Large intestine (tissue), 3 donors: ENCODE measurements at regions not wholly inside any gene's neighbourhood (a gene's known extent, or its start where the extent isn't known, plus 50 kb on each side); places are given as distances from the start of the nearest gene placed in this dataset.

Experiments
- DNase-seq, 2 donors: peaks; one replicate each; pipeline versions ENCODE4 v3.0.0 to v3.0.0-alpha.2; 2013
- H3K27ac ChIP-seq: one replicate; pipeline ENCODE4 v1.5.1; 2013; ENCODE audit warnings: low read length
- H3K27me3 ChIP-seq: 2 replicates; pipeline ENCODE4 v1.6.1; 2013; ENCODE audit warnings: low read length; ENCODE audit not compliant: control insufficient read depth, insufficient read depth
- H3K36me3 ChIP-seq: 2 replicates; pipeline ENCODE4 v1.6.1; 2013; ENCODE audit warnings: low read length; ENCODE audit not compliant: control insufficient read depth, insufficient read depth
- H3K4me1 ChIP-seq: one replicate; pipeline ENCODE4 v1.6.1; 2013; ENCODE audit warnings: low read length; ENCODE audit not compliant: control insufficient read depth, insufficient read depth
- H3K4me3 ChIP-seq: one replicate; pipeline ENCODE4 v1.5.1; 2013; ENCODE audit warnings: low read length
- H3K9me3 ChIP-seq: one replicate; pipeline ENCODE4 v1.6.1; 2013; ENCODE audit warnings: mild to moderate bottlenecking, low read depth, low read length, moderate library complexity; ENCODE audit not compliant: control insufficient read depth
- WGBS: methylation state at CpG from one replicate; pipeline ENCODE4 v1.1.5; 2013; ENCODE audit warnings: low lambda C conversion rate; ENCODE audit not compliant: insufficient coverage; 5-methylcytosine and 5-hydroxymethylcytosine counted together

- no peak overlapping the region for H3K27ac ChIP-seq
Observed at GRCh38 chr1:10867914-10868598, 71.6 kb upstream of the CASZ1 start.

GRCh38 chr1:10868599-10868965, 72.1 kb upstream of the CASZ1 start:
- H3K27ac ChIP-seq, result no peak overlapping the region
- no peak for DNase-seq
- H3K36me3 ChIP-seq, result no peaks in the 10 kb centered on the region
- H3K4me1 ChIP-seq, result peaks cover 13% of the 10 kb centered on the region
- H3K9me3 ChIP-seq, result no peaks in the 10 kb centered on the region
- no peak overlapping the region for H3K4me3 ChIP-seq
- no CpG with 5 or more reads among the region's 6 CpGs for WGBS
- H3K27me3 ChIP-seq, result peaks cover 21% of the 10 kb centered on the region

More at GRCh38 chr1:10867914-10868598, 71.6 kb upstream of the CASZ1 start:
- H3K4me1 ChIP-seq, result peaks cover 13% of the 10 kb centered on the region
- no peak for DNase-seq
- no peak overlapping the region for H3K4me3 ChIP-seq
- peaks cover 25% of the 10 kb centered on the region for H3K27me3 ChIP-seq
- no peaks in the 10 kb centered on the region for H3K36me3 ChIP-seq
- no peaks in the 10 kb centered on the region for H3K9me3 ChIP-seq
- WGBS, result no CpG with 5 or more reads among the region's 17 CpGs

GRCh38 chr1:10869933-10870332, 73.5 kb upstream of the CASZ1 start:
- peaks cover 12% of the 10 kb centered on the region for H3K27me3 ChIP-seq
- H3K4me1 ChIP-seq, result peaks cover 6% of the 10 kb centered on the region
- H3K9me3 ChIP-seq, result no peaks in the 10 kb centered on the region
- H3K27ac ChIP-seq, result no peak overlapping the region
- H3K4me3 ChIP-seq, result no peak overlapping the region
- no peaks in the 10 kb centered on the region for H3K36me3 ChIP-seq
- DNase-seq, result no peak
- WGBS, result no CpG with 5 or more reads among the region's 1 CpG

GRCh38 chr1:10870493-10871096, 74.1 kb upstream of the CASZ1 start:
- no peak overlapping the region for H3K27ac ChIP-seq
- WGBS, result 92% methylated on average over 2 of the region's 5 CpGs
- peaks cover 7% of the 10 kb centered on the region for H3K27me3 ChIP-seq

GRCh38 chr1:10873189-10873588, 76.7 kb upstream of the CASZ1 start:
- 92% methylated on average over 2 of the region's 6 CpGs for WGBS
- Histone ChIP-seq H3K4me3 (no peak overlapping the region), H3K27ac (no peak overlapping the region), H3K9me3 (no peaks in the 10 kb centered on the region), H3K36me3 (no peaks in the 10 kb centered on the region), H3K27me3 (no peaks in the 10 kb centered on the region), H3K4me1 (no peaks in the 10 kb centered on the region)
- no peak for DNase-seq

More at GRCh38 chr1:10870493-10871096, 74.1 kb upstream of the CASZ1 start:
- no peak for DNase-seq
- Histone ChIP-seq H3K36me3 (no peaks in the 10 kb centered on the region), H3K4me1 (peaks cover 6% of the 10 kb centered on the region), H3K9me3 (no peaks in the 10 kb centered on the region), H3K4me3 (no peak overlapping the region)

- Histone ChIP-seq H3K27ac (no peak overlapping the region), H3K27me3 (no peaks in the 10 kb centered on the region)
- no CpG with 5 or more reads among the region's 5 CpGs for WGBS
Observed at GRCh38 chr1:10874351-10874750, 77.9 kb upstream of the CASZ1 start.

GRCh38 chr1:10877894-10878293, 81.4 kb upstream of the CASZ1 start:
- Histone ChIP-seq H3K27me3 (no peaks in the 10 kb centered on the region), H3K36me3 (no peaks in the 10 kb centered on the region), H3K4me1 (no peaks in the 10 kb centered on the region), H3K9me3 (no peaks in the 10 kb centered on the region), H3K4me3 (no peak overlapping the region), H3K27ac (no peak overlapping the region)
- no peak for DNase-seq
- WGBS, result no CpG with 5 or more reads among the region's 9 CpGs

More at GRCh38 chr1:10874351-10874750, 77.9 kb upstream of the CASZ1 start:
- Histone ChIP-seq H3K4me3 (no peak overlapping the region), H3K4me1 (no peaks in the 10 kb centered on the region), H3K36me3 (no peaks in the 10 kb centered on the region), H3K9me3 (no peaks in the 10 kb centered on the region)
- DNase-seq, result no peak

GRCh38 chr1:10878469-10878868, 82.0 kb upstream of the CASZ1 start:
- no peaks in the 10 kb centered on the region for H3K27me3 ChIP-seq
- no peak for DNase-seq
- H3K27ac ChIP-seq, result no peak overlapping the region
- no CpG with 5 or more reads among the region's 7 CpGs for WGBS
- H3K9me3 ChIP-seq, result no peaks in the 10 kb centered on the region
- H3K4me1 ChIP-seq, result no peaks in the 10 kb centered on the region
- H3K4me3 ChIP-seq, result no peak overlapping the region
- H3K36me3 ChIP-seq, result no peaks in the 10 kb centered on the region

GRCh38 chr1:10880063-10880462, 83.6 kb upstream of the CASZ1 start:
- Histone ChIP-seq H3K27me3 (peaks cover 3% of the 10 kb centered on the region), H3K9me3 (no peaks in the 10 kb centered on the region), H3K36me3 (no peaks in the 10 kb centered on the region), H3K4me3 (no peak overlapping the region), H3K27ac (no peak overlapping the region), H3K4me1 (no peaks in the 10 kb centered on the region)
- DNase-seq, result no peak
- no CpG with 5 or more reads among the region's 7 CpGs for WGBS

- WGBS, result no CpG with 5 or more reads among the region's 10 CpGs
- Histone ChIP-seq H3K9me3 (no peaks in the 10 kb centered on the region), H3K36me3 (no peaks in the 10 kb centered on the region), H3K27ac (no peak overlapping the region), H3K4me3 (no peak overlapping the region), H3K27me3 (peaks cover 3% of the 10 kb centered on the region), H3K4me1 (no peaks in the 10 kb centered on the region)
- no peak for DNase-seq
Observed at GRCh38 chr1:10881046-10881445, 84.6 kb upstream of the CASZ1 start.

GRCh38 chr1:10882069-10882468, 85.6 kb upstream of the CASZ1 start:
- Histone ChIP-seq H3K4me3 (no peak overlapping the region), H3K9me3 (no peaks in the 10 kb centered on the region), H3K27ac (no peak overlapping the region), H3K36me3 (no peaks in the 10 kb centered on the region), H3K4me1 (no peaks in the 10 kb centered on the region), H3K27me3 (peaks cover 3% of the 10 kb centered on the region)
- 100% methylated on average over 3 of the region's 4 CpGs for WGBS
- DNase-seq, result no peak
